ENCODE measurements at regions not wholly inside any gene's neighbourhood (a gene's known extent, or its start where the extent isn't known, plus 50 kb on each side); places are given as distances from the start of the nearest gene placed in this dataset.

GRCh38 chr3:118765636-118766305 lies 268.9 kb downstream of the IGSF11 start:
- FAIRE-seq = no peak
- DNase-seq (ENCODE audit: insufficient read length, low spot score) = no peak
- no peak for TF ChIP-seq CTCF (IDR thresholded peaks at IDR 0.05; ENCODE audit: insufficient read depth, missing control alignments)

GRCh38 chr3:118766306-118766669 lies 268.4 kb downstream of the IGSF11 start:
- no peak for FAIRE-seq
- DNase-seq (ENCODE audit: insufficient read length, low spot score) = no peak
- TF ChIP-seq CTCF (IDR thresholded peaks at IDR 0.05; ENCODE audit: insufficient read depth, missing control alignments) = no peak

- DNase-seq (ENCODE audit: insufficient read length, low spot score) (no peak), FAIRE-seq (no peak)
- TF ChIP-seq CTCF (IDR thresholded peaks at IDR 0.05; ENCODE audit: insufficient read depth, missing control alignments) = no peak
These were observed 262.6 kb downstream of the IGSF11 start for GRCh38 chr3:118772036-118772435.

GRCh38 chr3:118772547-118773011 lies 262.1 kb downstream of the IGSF11 start:
- DNase-seq (ENCODE audit: insufficient read length, low spot score) (no peak), FAIRE-seq (no peak)
- TF ChIP-seq CTCF (IDR thresholded peaks at IDR 0.05; ENCODE audit: insufficient read depth, missing control alignments) = no peak

- no peak for FAIRE-seq
- no peak for TF ChIP-seq CTCF (IDR thresholded peaks at IDR 0.05; ENCODE audit: insufficient read depth, missing control alignments)
These were observed 259.6 kb downstream of the IGSF11 start for GRCh38 chr3:118775021-118775420.

GRCh38 chr3:118778201-118778600 lies 256.4 kb downstream of the IGSF11 start:
- no peak for TF ChIP-seq CTCF (IDR thresholded peaks at IDR 0.05; ENCODE audit: insufficient read depth, missing control alignments)
- DNase-seq (ENCODE audit: insufficient read length, low spot score) (no peak), FAIRE-seq (no peak)

More at GRCh38 chr3:118775021-118775420, 259.6 kb downstream of the IGSF11 start:
- DNase-seq (ENCODE audit: insufficient read length, low spot score) = no peak

- no peak for DNase-seq (ENCODE audit: insufficient read length, low spot score)
- no peak for FAIRE-seq
- no peak for TF ChIP-seq CTCF (IDR thresholded peaks at IDR 0.05; ENCODE audit: insufficient read depth, missing control alignments)
These were observed 253.4 kb downstream of the IGSF11 start for GRCh38 chr3:118781232-118781631.
